ENCODE measurements at regions not wholly inside any gene's neighbourhood (a gene's known extent, or its start where the extent isn't known, plus 50 kb on each side); places are given as distances from the start of the nearest gene placed in this dataset.

DNA sequence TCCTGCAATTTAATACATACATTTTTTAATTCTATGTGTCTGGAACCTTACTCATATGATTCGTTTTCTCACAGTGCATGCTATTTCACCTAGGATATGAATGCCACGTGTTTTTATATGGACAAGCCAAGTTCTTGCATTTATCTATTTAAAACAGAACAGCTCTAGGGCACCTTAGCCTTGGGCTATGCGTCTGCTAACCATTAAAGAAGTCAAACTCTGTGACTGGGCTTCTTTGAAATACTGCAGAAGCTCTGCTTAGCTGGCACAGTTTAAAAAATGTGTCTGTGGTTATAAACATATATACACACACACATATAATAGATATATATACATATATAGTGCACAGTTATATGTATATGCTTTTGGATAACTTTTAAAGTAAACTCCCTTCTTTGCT, 890.8 kb upstream of the KLHL29 start:
- no peaks in the 10 kb centered on the region for H3K27me3 ChIP-seq (ENCODE audit: control insufficient read depth, insufficient read depth, low read length)
- H3K4ac ChIP-seq (ENCODE audit: low read depth, low read length), result no peak overlapping the region
- H4K20me1 ChIP-seq (ENCODE audit: insufficient read depth, low read length), result no peaks in the 10 kb centered on the region
- no peak overlapping the region for H4K91ac ChIP-seq (ENCODE audit: insufficient read depth, low read depth, low read length)
- no peak overlapping the region for H3K56ac ChIP-seq (ENCODE audit: extremely low read depth, insufficient read depth, low read length)
- no peaks in the 10 kb centered on the region for H3K36me3 ChIP-seq (ENCODE audit: control insufficient read depth, insufficient read depth, low read length)
- H3K18ac ChIP-seq (ENCODE audit: low read depth, low read length), result no peak overlapping the region
- H2AK9ac ChIP-seq (replicated peaks; ENCODE audit: low read depth, low read length, poor library complexity), result no peak overlapping the region
- no peak for TF ChIP-seq MAZ (IDR thresholded peaks at IDR 0.05; ENCODE audit: borderline replicate concordance, low read depth, low read length)
- TF ChIP-seq MAFK (IDR thresholded peaks at IDR 0.05; ENCODE audit: low read depth, low read length), result no peak
- in situ Hi-C loops (cut with MboI; ENCODE audit: low sequenced_read_pairs) (no loop called here), intact Hi-C loops (cut with micrococcal nuclease) (no loop called here), dilution Hi-C loops (cut with HindIII; ENCODE audit: low sequenced_read_pairs, unreplicated experiment) (no loop called here)
- ChIA-PET POLR2A (ENCODE audit: unreplicated experiment) (no interaction called here), CTCF (interaction anchor here (0.8 kb wide), 1 partner anchor 19 kb away, joined by 3 read pairs; no protein-coding TSS in a partner anchor)
- H2AFZ ChIP-seq (replicated peaks; ENCODE audit: low read length, poor library complexity), result no peak overlapping the region
- no peak overlapping the region for H3K4me3 ChIP-seq (ENCODE audit: insufficient read depth, low read depth, low read length)
- H2BK20ac ChIP-seq (ENCODE audit: low read depth, low read length), result no peak overlapping the region
- H3K27ac ChIP-seq (ENCODE audit: insufficient read depth, low read length), result no peak overlapping the region
- no peak overlapping the region for H4K8ac ChIP-seq (ENCODE audit: low read depth in 2 of 2, low read length in 2 of 2)
- no peak overlapping the region for H3K9ac ChIP-seq (ENCODE audit: low read depth, low read length)
- H4K5ac ChIP-seq (ENCODE audit: low read depth, low read length), result no peak overlapping the region
- ATAC-seq (ENCODE audit: low read depth), result no peak
- H2BK15ac ChIP-seq (ENCODE audit: low read depth, low read length), result no peak overlapping the region
- no peaks in the 10 kb centered on the region for H3K79me1 ChIP-seq (ENCODE audit: low read depth in 1 of 2, low read length in 2 of 2)
- no peaks in the 10 kb centered on the region for H3K4me1 ChIP-seq (ENCODE audit: control insufficient read depth, insufficient read depth, low read length)
- no peak overlapping the region for H2BK5ac ChIP-seq (ENCODE audit: low read depth, low read length, poor library complexity, severe bottlenecking)
- no peak overlapping the region for H2BK120ac ChIP-seq (ENCODE audit: low read depth, low read length)
- peaks cover 14% of the 10 kb centered on the region for H3K9me3 ChIP-seq (ENCODE audit: control insufficient read depth, insufficient read depth, low read length)
- no peak for DNase-seq
- no peaks in the 10 kb centered on the region for H3K9me1 ChIP-seq (ENCODE audit: insufficient read depth, low read length)
- WGBS, 2 experiments (ENCODE audit: extremely low coverage in 2 of 2, insufficient read length in 1 of 2), result no CpG with 5 or more reads among the region's 3 CpGs
- no peak overlapping the region for H3K4me2 ChIP-seq (ENCODE audit: low read depth, low read length)
- H3K14ac ChIP-seq (replicated peaks; ENCODE audit: low read depth, low read length), result no peak overlapping the region
- no peak overlapping the region for H3K23ac ChIP-seq (ENCODE audit: low read depth, low read length)
- no TSS peak for BruUV-seq (replicated peaks)
- no peak overlapping the region for H2AK5ac ChIP-seq (ENCODE audit: low read depth, low read length)

Measured in IMR-90 (cell line).